ENCODE measurements at regions not wholly inside any gene's neighbourhood (a gene's known extent, or its start where the extent isn't known, plus 50 kb on each side); places are given as distances from the start of the nearest gene placed in this dataset.
"Not testable (repeated sequence)": the region's sequence is repeated elsewhere in the genome, so short reads cannot be mapped to it uniquely, and the experiment has no call there.

- intact Hi-C loops (cut with DNase I): no loop called here
- DNase-seq: no peak
These were observed 328.7 kb downstream of the FAM181B start for GRCh38 chr11:82404981-82405380.

GRCh38 chr11:82403640-82404305 lies 329.9 kb downstream of the FAM181B start:
- DNase-seq: no peak
- intact Hi-C loops (cut with DNase I): no loop called here

GRCh38 chr11:82398300-82398815 lies 335.3 kb downstream of the FAM181B start:
- intact Hi-C loops (cut with DNase I): no loop called here
- DNase-seq: peak in 13 of 42 donors; percentile 4 to 43 (median 8)

- intact Hi-C loops (cut with DNase I): not testable (repeated sequence)
- peak in 1 of 42 donors; percentile 26 for DNase-seq
These were observed 337.0 kb downstream of the FAM181B start for GRCh38 chr11:82396639-82397038.

- intact Hi-C loops (cut with DNase I): no loop called here
- DNase-seq: no peak
These were observed 349.4 kb downstream of the FAM181B start for GRCh38 chr11:82384308-82384707.

- intact Hi-C loops (cut with DNase I): no loop called here
- DNase-seq: no peak
These were observed 359.7 kb downstream of the FAM181B start for GRCh38 chr11:82373781-82374542.

- peak in 12 of 42 donors; percentile 1 to 64 (median 20) for DNase-seq
These were observed 368.3 kb downstream of the FAM181B start for GRCh38 chr11:82365351-82365750.

GRCh38 chr11:82356316-82356715 lies 377.3 kb downstream of the FAM181B start:
- intact Hi-C loops (cut with DNase I): no loop called here
- no peak for DNase-seq

More at GRCh38 chr11:82365351-82365750, 368.3 kb downstream of the FAM181B start:
- intact Hi-C loops (cut with DNase I): no loop called here

- intact Hi-C loops (cut with DNase I): no loop called here
- DNase-seq: no peak
These were observed 378.3 kb downstream of the FAM181B start for GRCh38 chr11:82355313-82355823.

- intact Hi-C loops (cut with DNase I): no loop called here
- no peak for DNase-seq
These were observed 406.8 kb downstream of the FAM181B start for GRCh38 chr11:82326853-82327252.

GRCh38 chr11:82321206-82321605 lies 412.5 kb downstream of the FAM181B start:
- intact Hi-C loops (cut with DNase I): no loop called here
- no peak for DNase-seq

GRCh38 chr11:82315093-82315492 lies 418.6 kb downstream of the FAM181B start:
- peak in 3 of 42 donors; percentile 2 to 24 (median 4) for DNase-seq
- intact Hi-C loops (cut with DNase I): no loop called here

GRCh38 chr11:82308979-82309378 lies 424.7 kb downstream of the FAM181B start:
- intact Hi-C loops (cut with DNase I): no loop called here
- no peak for DNase-seq

- intact Hi-C loops (cut with DNase I): no loop called here
- DNase-seq: no peak
These were observed 428.5 kb downstream of the FAM181B start for GRCh38 chr11:82305123-82305522.

GRCh38 chr11:82303671-82304070 lies 430.0 kb downstream of the FAM181B start:
- intact Hi-C loops (cut with DNase I): no loop called here
- DNase-seq: no peak

- intact Hi-C loops (cut with DNase I): no loop called here
- DNase-seq: no peak
These were observed 445.2 kb downstream of the FAM181B start for GRCh38 chr11:82288471-82288870.

- intact Hi-C loops (cut with DNase I): no loop called here
- no peak for DNase-seq
These were observed 462.8 kb downstream of the FAM181B start for GRCh38 chr11:82270870-82271269.

- intact Hi-C loops (cut with DNase I): no loop called here
- no peak for DNase-seq
These were observed 465.0 kb downstream of the FAM181B start for GRCh38 chr11:82268627-82269026.

- DNase-seq: no peak
- intact Hi-C loops (cut with DNase I): no loop called here
These were observed 466.5 kb downstream of the FAM181B start for GRCh38 chr11:82267186-82267585.

- intact Hi-C loops (cut with DNase I): no loop called here
- DNase-seq: no peak
These were observed 472.3 kb downstream of the FAM181B start for GRCh38 chr11:82261367-82261766.

Data from head of caudate nucleus (tissue), 42 donors.